Esophagus muscularis mucosa (tissue), 3 donors: ENCODE measurements at regions not wholly inside any gene's neighbourhood (a gene's known extent, or its start where the extent isn't known, plus 50 kb on each side); places are given as distances from the start of the nearest gene placed in this dataset.

ENCODE experiments used
- CTCF ChIP-seq, 3 experiments: fragments of 200-600 bp in 2 of 3; fragments of 450-650 bp in 1 of 3; sonication (generic) in 2 of 3; IDR thresholded peaks; one replicate each; pipeline ENCODE4 v1.5.1; 2017 to 2019; ENCODE audit warnings: antibody characterized with exemption in 3 of 3, mild to moderate bottlenecking in 2 of 3, moderate library complexity in 1 of 3
- POLR2AphosphoS5 ChIP-seq, 2 donors: sonication (generic); formaldehyde crosslinking; IDR thresholded peaks; one replicate each; pipeline ENCODE4 v1.6.1; 2017; ENCODE audit warnings: antibody characterized with exemption in 2 of 2

DNA sequence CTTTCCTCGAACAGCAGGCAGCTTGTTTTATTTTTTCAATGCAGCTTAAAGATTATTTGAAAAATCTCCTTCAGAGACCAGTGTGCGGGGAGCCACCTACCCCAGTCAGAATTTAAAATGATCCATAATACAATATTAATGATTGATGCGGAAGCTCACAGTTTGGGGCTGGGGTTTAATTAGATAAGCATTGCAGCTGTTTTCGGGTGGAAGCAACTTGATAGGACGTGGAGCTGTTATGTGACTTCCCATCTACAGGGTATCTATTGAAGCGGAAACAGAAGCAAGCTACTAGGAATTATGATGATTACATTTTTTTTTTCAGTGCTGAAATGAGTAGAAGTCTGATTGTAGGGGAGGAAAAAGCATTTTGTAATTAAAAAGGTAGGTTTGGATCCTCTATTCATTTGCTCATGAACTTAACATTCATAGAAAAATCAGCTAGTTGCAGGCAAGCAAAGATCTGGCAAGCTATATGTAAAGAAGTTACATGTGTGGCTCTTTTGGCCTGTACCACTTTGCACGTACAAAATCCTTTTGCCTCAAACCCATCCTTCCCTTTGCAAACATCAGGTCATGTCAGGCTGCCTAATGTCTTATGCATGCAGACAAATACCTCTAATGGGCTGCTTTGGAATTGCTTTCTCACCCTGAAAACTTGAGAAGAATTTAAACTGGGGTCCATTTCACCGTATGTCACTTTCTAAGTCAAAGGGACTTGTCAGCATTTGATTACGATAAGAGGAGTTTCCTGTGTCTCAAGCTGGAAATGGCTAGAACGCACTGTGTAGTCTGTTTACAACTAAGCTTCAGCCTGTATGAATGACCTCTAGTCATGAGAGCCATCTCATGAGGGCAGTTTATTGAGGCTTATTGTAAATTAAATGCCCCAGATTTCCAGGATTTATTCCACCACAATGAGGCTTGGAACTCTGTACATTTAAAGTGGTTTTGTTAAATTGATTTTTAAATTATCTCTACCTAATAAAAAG is 267.1 kb upstream of the TMTC4 start:
- TF ChIP-seq POLR2AphosphoS5 (IDR thresholded peaks at IDR 0.05) (no peak), CTCF (IDR thresholded peaks at IDR 0.05) (no peak)
